IMR-90 (cell line): ENCODE measurements at regions not wholly inside any gene's neighbourhood (a gene's known extent, or its start where the extent isn't known, plus 50 kb on each side); places are given as distances from the start of the nearest gene placed in this dataset.

Source experiments
- ATAC-seq: fragments of 200-7000 bp; cut with Tn5 transposase; 2 replicates; pipeline ENCODE4 v1.9.1; 2020; ENCODE audit warnings: low read depth, mild to moderate bottlenecking, moderate library complexity
- BruUV-seq: library from RNA; stranded (reverse); fragments of 400-500 nt; replicated peaks from 2 replicates; lab custom pipeline; 2021; lab: Mats Ljungman, UMichigan
- CTCF ChIA-PET: fragments of 300-600 bp; formaldehyde crosslinking; extraction: SDS; loops from one replicate; lab custom pipeline; 2021; ENCODE audit warnings: antibody characterized with exemption; lab: Yijun Ruan, JAX
- POLR2A ChIA-PET: fragments of 300-600 bp; sonication (Branson Sonifier 250); formaldehyde crosslinking; loops from one replicate; lab custom pipeline; 2022; ENCODE audit warnings: antibody characterized with exemption; ENCODE audit not compliant: unreplicated experiment; lab: Charles Lee
- DNase-seq: peaks from one replicate; pipeline ENCODE4 v3.0.0; 2013
- H2AFZ ChIP-seq: replicated peaks from 2 replicates; pipeline ENCODE3; 2013; ENCODE audit warnings: low read length, mild to moderate bottlenecking; ENCODE audit not compliant: poor library complexity
- H2AK5ac ChIP-seq: 2 replicates; pipeline ENCODE4 v1.6.1; 2013; ENCODE audit warnings: low read depth, low read length, inconsistent platforms
- H2AK9ac ChIP-seq: replicated peaks from 2 replicates; pipeline ENCODE3; 2013; ENCODE audit warnings: mild to moderate bottlenecking, low read depth, low read length, moderate library complexity; ENCODE audit not compliant: poor library complexity
- H2BK120ac ChIP-seq: 2 replicates; pipeline ENCODE4 v1.6.1; 2013; ENCODE audit warnings: low read depth, low read length, inconsistent platforms
- H2BK15ac ChIP-seq: 3 replicates; pipeline ENCODE4 v1.6.1; 2013; ENCODE audit warnings: low read depth, low read length, inconsistent platforms
- H2BK20ac ChIP-seq: 2 replicates; pipeline ENCODE4 v1.6.1; 2013; ENCODE audit warnings: low read depth, mild to moderate bottlenecking, inconsistent platforms, low read length, moderate library complexity
- H2BK5ac ChIP-seq: 2 replicates; pipeline ENCODE4 v1.6.1; 2013; ENCODE audit warnings: mild to moderate bottlenecking, low read depth, low read length, inconsistent platforms; ENCODE audit not compliant: poor library complexity, severe bottlenecking
- H3K14ac ChIP-seq: replicated peaks from 2 replicates; pipeline ENCODE4 v1.6.1; 2013; ENCODE audit warnings: low read depth, low read length, inconsistent platforms
- H3K18ac ChIP-seq: 2 replicates; pipeline ENCODE4 v1.6.1; 2013; ENCODE audit warnings: low read depth, low read length, control low read depth
- H3K23ac ChIP-seq: 2 replicates; pipeline ENCODE4 v1.6.1; 2013; ENCODE audit warnings: low read depth, low read length, inconsistent platforms
- H3K27ac ChIP-seq: 2 replicates; pipeline ENCODE4 v1.5.1; 2013; ENCODE audit warnings: mild to moderate bottlenecking, control low read depth, low read length; ENCODE audit not compliant: insufficient read depth
- H3K27me3 ChIP-seq: 2 replicates; pipeline ENCODE4 v1.6.1; 2013; ENCODE audit warnings: low read length; ENCODE audit not compliant: control insufficient read depth, insufficient read depth
- H3K36me3 ChIP-seq: 2 replicates; pipeline ENCODE4 v1.6.1; 2013; ENCODE audit warnings: low read length, mixed read lengths; ENCODE audit not compliant: control insufficient read depth, insufficient read depth
- H3K4ac ChIP-seq: 2 replicates; pipeline ENCODE4 v1.6.1; 2013; ENCODE audit warnings: low read depth, low read length, inconsistent platforms
- H3K4me1 ChIP-seq: 2 replicates; pipeline ENCODE4 v1.6.1; 2013; ENCODE audit warnings: low read length, mixed read lengths; ENCODE audit not compliant: control insufficient read depth, insufficient read depth
- H3K4me2 ChIP-seq: 2 replicates; pipeline ENCODE4 v1.6.1; 2013; ENCODE audit warnings: low read depth, mild to moderate bottlenecking, control low read depth, low read length, moderate library complexity
- H3K4me3 ChIP-seq: 2 replicates; pipeline ENCODE4 v1.5.1; 2013; ENCODE audit warnings: low read depth, mild to moderate bottlenecking, control low read depth, low read length, moderate library complexity; ENCODE audit not compliant: insufficient read depth
- H3K56ac ChIP-seq: 2 replicates; pipeline ENCODE4 v1.6.1; 2013; ENCODE audit warnings: low read length, inconsistent platforms; ENCODE audit not compliant: insufficient read depth; ENCODE audit errors: extremely low read depth
- H3K79me1 ChIP-seq, 2 experiments: 2 replicates each; pipeline ENCODE4 v1.6.1; 2013; ENCODE audit warnings: low read length in 2 of 2, inconsistent platforms in 1 of 2, low read depth in 1 of 2
- H3K9ac ChIP-seq: 2 replicates; pipeline ENCODE4 v1.6.1; 2013; ENCODE audit warnings: low read depth, low read length, control low read depth
- H3K9me1 ChIP-seq: 2 replicates; pipeline ENCODE4 v1.6.1; 2013; ENCODE audit warnings: low read length, inconsistent platforms; ENCODE audit not compliant: insufficient read depth
- H3K9me3 ChIP-seq: 2 replicates; pipeline ENCODE4 v1.6.1; 2013; ENCODE audit warnings: low read length; ENCODE audit not compliant: control insufficient read depth, insufficient read depth
- H4K20me1 ChIP-seq: 2 replicates; pipeline ENCODE4 v1.6.1; 2013; ENCODE audit warnings: low read length, inconsistent platforms; ENCODE audit not compliant: insufficient read depth
- H4K5ac ChIP-seq: 2 replicates; pipeline ENCODE4 v1.6.1; 2013; ENCODE audit warnings: mild to moderate bottlenecking, low read depth, low read length, control low read depth
- H4K8ac ChIP-seq, 2 experiments: 2 replicates each; pipeline ENCODE4 v1.6.1; 2013; ENCODE audit warnings: low read depth in 2 of 2, low read length in 2 of 2, control low read depth in 1 of 2, inconsistent platforms in 1 of 2
- H4K91ac ChIP-seq: 2 replicates; pipeline ENCODE4 v1.6.1; 2013; ENCODE audit warnings: low read depth, low read length, inconsistent platforms; ENCODE audit not compliant: insufficient read depth
- BHLHE40 ChIP-seq: fragments of 150-350 bp; IDR thresholded peaks from 2 replicates; pipeline ENCODE4 v1.6.1; 2016; ENCODE audit warnings: mild to moderate bottlenecking, low read depth, low read length
- CHD1 ChIP-seq: IDR thresholded peaks from 2 replicates; pipeline ENCODE4 v1.6.1; 2012; ENCODE audit warnings: low read depth, low read length, improper control_type of control experiment
- MAFK ChIP-seq: IDR thresholded peaks from 2 replicates; pipeline ENCODE4 v1.6.1; 2012; ENCODE audit warnings: low read depth, low read length, improper control_type of control experiment
- MAZ ChIP-seq: IDR thresholded peaks from 2 replicates; pipeline ENCODE4 v1.6.1; 2012; ENCODE audit warnings: low read depth, mild to moderate bottlenecking, low read length, improper control_type of control experiment, moderate library complexity, borderline replicate concordance
- NFE2L2 ChIP-seq: fragments of 150-350 bp; IDR thresholded peaks from 2 replicates; pipeline ENCODE4 v1.6.1; 2016; ENCODE audit warnings: low read depth, mild to moderate bottlenecking, low read length
- RAD21 ChIP-seq: IDR thresholded peaks from 2 replicates; pipeline ENCODE4 v1.6.1; 2012; ENCODE audit warnings: low read length, improper control_type of control experiment
- RCOR1 ChIP-seq: IDR thresholded peaks from 2 replicates; pipeline ENCODE4 v1.6.1; 2012; ENCODE audit warnings: mild to moderate bottlenecking, low read length, improper control_type of control experiment; ENCODE audit not compliant: insufficient replicate concordance
- RFX5 ChIP-seq: IDR thresholded peaks from 2 replicates; pipeline ENCODE4 v1.8.0; 2012; ENCODE audit warnings: low read depth, mild to moderate bottlenecking, low read length, moderate library complexity
- SMC3 ChIP-seq: fragments of 150-350 bp; IDR thresholded peaks from 2 replicates; pipeline ENCODE4 v1.6.1; 2016; ENCODE audit warnings: low read depth, mild to moderate bottlenecking, antibody characterized with exemption, low read length, moderate library complexity
- WGBS, 2 experiments: methylation state at CpG; one replicate each; pipeline versions ENCODE4 v1.1.5 to v1.1.7; 2013; ENCODE audit warnings: missing lambda C conversion rate in 2 of 2; ENCODE audit not compliant: insufficient read length in 1 of 2; ENCODE audit errors: extremely low coverage in 2 of 2; 5-methylcytosine and 5-hydroxymethylcytosine counted together
- dilution Hi-C: fragments of 300-500 bp; cut with HindIII; formaldehyde crosslinking; loops from one replicate; pipeline ENCODE4 v1.14.3; 2018; ENCODE audit warnings: low sequenced_read_pairs; ENCODE audit not compliant: unreplicated experiment
- in situ Hi-C: fragments of 300-500 bp; cut with MboI; formaldehyde crosslinking; loops from 3 replicates; pipeline ENCODE4 v1.14.3; 2019; ENCODE audit warnings: low sequenced_read_pairs, inconsistent platforms, mixed read lengths
- intact Hi-C: fragments of 100-400 bp; cut with micrococcal nuclease; formaldehyde crosslinking; loops from 2 replicates; pipeline ENCODE4 v1.10.0; 2022
- TF ChIP-seq, protein P1 (sequence below): conservative IDR thresholded peaks from 2 replicates; pipeline ENCODE4 v1.5.1; 2012; ENCODE audit warnings: mild to moderate bottlenecking, low read depth, low read length, improper control_type of control experiment
- TF ChIP-seq, protein P2 (sequence below): fragments of 150-350 bp; IDR thresholded peaks from 2 replicates; pipeline ENCODE4 v1.6.1; 2017; ENCODE audit warnings: mild to moderate bottlenecking, antibody characterized with exemption, low read length, low read depth

DNA sequence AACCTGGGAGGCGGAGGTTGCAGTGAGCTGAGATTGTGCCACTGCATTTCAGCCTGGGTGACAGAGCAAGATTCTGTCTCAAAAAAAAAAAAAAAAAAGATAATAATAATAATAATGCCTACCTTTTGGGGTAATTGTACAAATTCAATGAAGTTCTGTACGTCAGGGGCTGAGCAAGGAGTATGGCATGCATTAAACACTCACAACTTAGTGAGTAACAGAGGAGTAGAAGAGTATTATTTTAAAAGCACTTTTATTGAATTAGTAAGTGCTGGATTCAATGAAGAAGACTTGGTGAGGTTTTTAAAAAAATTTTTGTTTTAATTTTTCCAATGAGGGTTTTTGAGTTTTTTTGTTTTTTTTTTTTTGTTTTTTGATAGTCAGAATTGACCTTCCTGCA is 783.6 kb upstream of the TBX3 start:
- H3K27me3 ChIP-seq, result no peaks in the 10 kb centered on the region
- no peak overlapping the region for H3K4me2 ChIP-seq
- no peak overlapping the region for H3K9ac ChIP-seq
- CTCF ChIA-PET, result no interaction called here
- intact Hi-C loops, result no loop called here
- H2AK9ac ChIP-seq, result no peak overlapping the region
- no peak overlapping the region for H3K27ac ChIP-seq
- no peak overlapping the region for H3K23ac ChIP-seq
- no peaks in the 10 kb centered on the region for H3K79me1 ChIP-seq
- H3K9me3 ChIP-seq, result no peaks in the 10 kb centered on the region
- ATAC-seq (no peak), DNase-seq (peak; percentile 55)
- H2BK20ac ChIP-seq, result no peak overlapping the region
- H4K20me1 ChIP-seq, result no peaks in the 10 kb centered on the region
- in situ Hi-C loops, result no loop called here
- no peak overlapping the region for H2BK120ac ChIP-seq
- H3K56ac ChIP-seq, result no peak overlapping the region
- H3K4me3 ChIP-seq, result no peak overlapping the region
- H2AFZ ChIP-seq, result no peak overlapping the region
- no peaks in the 10 kb centered on the region for H3K9me1 ChIP-seq
- dilution Hi-C loops, result no loop called here
- no TSS peak for BruUV-seq
- H3K36me3 ChIP-seq, result no peaks in the 10 kb centered on the region
- no peak overlapping the region for H4K91ac ChIP-seq
- H2BK5ac ChIP-seq, result no peak overlapping the region
- H3K18ac ChIP-seq, result no peak overlapping the region
- 0 out of 2 replicates have a peak, but pooled peaks cover 4% of the 10 kb centered on the region for H3K4me1 ChIP-seq
- WGBS, 2 experiments, result no CpG with 5 or more reads among the region's 2 CpGs
- POLR2A ChIA-PET, result no interaction called here
- no peak overlapping the region for H2AK5ac ChIP-seq
- H3K14ac ChIP-seq, result no peak overlapping the region
- TF ChIP-seq BHLHE40, result no peak
- no peak for TF ChIP-seq RCOR1
- TF ChIP-seq RFX5, result no peak
- no peak for TF ChIP-seq SMC3
- no peak for TF ChIP-seq MAZ
- TF ChIP-seq, protein P1, sequence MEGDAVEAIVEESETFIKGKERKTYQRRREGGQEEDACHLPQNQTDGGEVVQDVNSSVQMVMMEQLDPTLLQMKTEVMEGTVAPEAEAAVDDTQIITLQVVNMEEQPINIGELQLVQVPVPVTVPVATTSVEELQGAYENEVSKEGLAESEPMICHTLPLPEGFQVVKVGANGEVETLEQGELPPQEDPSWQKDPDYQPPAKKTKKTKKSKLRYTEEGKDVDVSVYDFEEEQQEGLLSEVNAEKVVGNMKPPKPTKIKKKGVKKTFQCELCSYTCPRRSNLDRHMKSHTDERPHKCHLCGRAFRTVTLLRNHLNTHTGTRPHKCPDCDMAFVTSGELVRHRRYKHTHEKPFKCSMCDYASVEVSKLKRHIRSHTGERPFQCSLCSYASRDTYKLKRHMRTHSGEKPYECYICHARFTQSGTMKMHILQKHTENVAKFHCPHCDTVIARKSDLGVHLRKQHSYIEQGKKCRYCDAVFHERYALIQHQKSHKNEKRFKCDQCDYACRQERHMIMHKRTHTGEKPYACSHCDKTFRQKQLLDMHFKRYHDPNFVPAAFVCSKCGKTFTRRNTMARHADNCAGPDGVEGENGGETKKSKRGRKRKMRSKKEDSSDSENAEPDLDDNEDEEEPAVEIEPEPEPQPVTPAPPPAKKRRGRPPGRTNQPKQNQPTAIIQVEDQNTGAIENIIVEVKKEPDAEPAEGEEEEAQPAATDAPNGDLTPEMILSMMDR, result no peak
- no peak for TF ChIP-seq MAFK
- no peak for TF ChIP-seq NFE2L2
- TF ChIP-seq, protein P2, sequence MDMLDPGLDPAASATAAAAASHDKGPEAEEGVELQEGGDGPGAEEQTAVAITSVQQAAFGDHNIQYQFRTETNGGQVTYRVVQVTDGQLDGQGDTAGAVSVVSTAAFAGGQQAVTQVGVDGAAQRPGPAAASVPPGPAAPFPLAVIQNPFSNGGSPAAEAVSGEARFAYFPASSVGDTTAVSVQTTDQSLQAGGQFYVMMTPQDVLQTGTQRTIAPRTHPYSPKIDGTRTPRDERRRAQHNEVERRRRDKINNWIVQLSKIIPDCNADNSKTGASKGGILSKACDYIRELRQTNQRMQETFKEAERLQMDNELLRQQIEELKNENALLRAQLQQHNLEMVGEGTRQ, result no peak
- no peak for TF ChIP-seq CHD1
- TF ChIP-seq RAD21, result no peak
- H3K4ac ChIP-seq, result no peak overlapping the region
- no peak overlapping the region for H4K5ac ChIP-seq
- no peak overlapping the region for H2BK15ac ChIP-seq
- H4K8ac ChIP-seq, result no peak overlapping the region
